GM19438 (cell line): ENCODE measurements at regions not wholly inside any gene's neighbourhood (a gene's known extent, or its start where the extent isn't known, plus 50 kb on each side); places are given as distances from the start of the nearest gene placed in this dataset.
"Not testable (repeated sequence)": the region's sequence is repeated elsewhere in the genome, so short reads cannot be mapped to it uniquely, and the experiment has no call there.

Source experiments
- ATAC-seq: cut with Tn5 transposase; IDR thresholded peaks from one replicate; pipeline ENCODE4 v1.9.1; 2021; ENCODE audit warnings: low read depth; ENCODE audit not compliant: unreplicated experiment

- no peak for ATAC-seq
Observed at GRCh38 chr1:213750231-213751063, 237.3 kb upstream of the PROX1 start.

- no peak for ATAC-seq
Observed at GRCh38 chr1:213751064-213751397, 236.7 kb upstream of the PROX1 start.

GRCh38 chr1:213759359-213760181 lies 228.2 kb upstream of the PROX1 start:
- ATAC-seq = no peak

GRCh38 chr1:213761845-213762407 lies 225.8 kb upstream of the PROX1 start:
- no peak for ATAC-seq

- no peak for ATAC-seq
Observed at GRCh38 chr1:213767683-213768082, 220.1 kb upstream of the PROX1 start.

- ATAC-seq = no peak
Observed at GRCh38 chr1:213772128-213773063, 215.4 kb upstream of the PROX1 start.

- no peak for ATAC-seq
Observed at GRCh38 chr1:213773975-213774374, 213.8 kb upstream of the PROX1 start.

- ATAC-seq = no peak
Observed at GRCh38 chr1:213776969-213777368, 210.8 kb upstream of the PROX1 start.

- no peak for ATAC-seq
Observed at GRCh38 chr1:213779228-213779627, 208.5 kb upstream of the PROX1 start.

- no peak for ATAC-seq
Observed at GRCh38 chr1:213782941-213783672, 204.7 kb upstream of the PROX1 start.

GRCh38 chr1:213783893-213784292 lies 203.9 kb upstream of the PROX1 start:
- no peak for ATAC-seq

- ATAC-seq = no peak
Observed at GRCh38 chr1:213786683-213787082, 201.1 kb upstream of the PROX1 start.

GRCh38 chr1:213790565-213790964 lies 197.2 kb upstream of the PROX1 start:
- no peak for ATAC-seq

- no peak for ATAC-seq
Observed at GRCh38 chr1:213793482-213794067, 194.2 kb upstream of the PROX1 start.

GRCh38 chr1:213796525-213796924 lies 191.2 kb upstream of the PROX1 start:
- ATAC-seq = no peak

- ATAC-seq = not testable (repeated sequence)
Observed at GRCh38 chr1:213808288-213808687, 179.5 kb upstream of the PROX1 start.

GRCh38 chr1:213817156-213817555 lies 170.6 kb upstream of the PROX1 start:
- ATAC-seq = no peak

GRCh38 chr1:213820362-213821149 lies 167.2 kb upstream of the PROX1 start:
- ATAC-seq = no peak
